ENCODE measurements at regions not wholly inside any gene's neighbourhood (a gene's known extent, or its start where the extent isn't known, plus 50 kb on each side); places are given as distances from the start of the nearest gene placed in this dataset.

DNA sequence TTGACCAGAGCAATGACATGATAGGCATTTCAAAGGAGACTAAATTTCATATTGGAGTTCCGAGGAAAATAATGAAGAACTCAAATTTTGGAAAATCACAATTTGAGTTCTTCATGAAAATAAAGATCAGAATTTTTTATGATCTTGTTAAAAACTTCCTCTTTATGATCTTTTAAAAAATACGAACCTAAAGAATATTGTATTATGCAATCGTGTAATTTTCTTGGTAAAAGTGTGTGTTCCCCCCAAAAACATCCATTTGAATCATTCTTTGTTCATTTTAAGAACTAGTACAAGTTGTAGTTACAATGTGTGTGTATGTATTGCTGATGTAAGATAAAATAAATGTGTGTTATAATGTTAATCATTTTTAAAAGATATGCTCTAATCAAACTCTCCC is 79.3 kb upstream of the PDK4 start:
- Histone ChIP-seq H2AFZ (ENCODE audit: low read depth, low read length) (no peak overlapping the region), H3K4me2 (ENCODE audit: insufficient read depth, low read length) (no peak overlapping the region), H4K20me1 (ENCODE audit: insufficient read depth, low read length) (no peaks in the 10 kb centered on the region), H3K4me1 (ENCODE audit: insufficient read depth, low read length) (no peaks in the 10 kb centered on the region), H3K9me3 (ENCODE audit: insufficient read depth, low read length, severe bottlenecking) (no peaks in the 10 kb centered on the region), H3K27ac (ENCODE audit: low read length) (no peak overlapping the region), H3K4me3 (ENCODE audit: low read depth in 1 of 2, low read length in 2 of 2) (no peak overlapping the region), H3K36me3 (ENCODE audit: insufficient read depth, low read length) (no peaks in the 10 kb centered on the region), H3K9ac (ENCODE audit: low read depth, low read length) (no peak overlapping the region), H3K27me3 (ENCODE audit: insufficient read depth, low read length, poor library complexity) (no peaks in the 10 kb centered on the region), H3K79me2 (ENCODE audit: insufficient read depth, low read length) (no peaks in the 10 kb centered on the region)
- TF ChIP-seq EZH2 (IDR thresholded peaks at IDR 0.05; ENCODE audit: borderline replicate concordance, low read depth, low read length, severe bottlenecking), result no peak
- TF ChIP-seq, protein P1, sequence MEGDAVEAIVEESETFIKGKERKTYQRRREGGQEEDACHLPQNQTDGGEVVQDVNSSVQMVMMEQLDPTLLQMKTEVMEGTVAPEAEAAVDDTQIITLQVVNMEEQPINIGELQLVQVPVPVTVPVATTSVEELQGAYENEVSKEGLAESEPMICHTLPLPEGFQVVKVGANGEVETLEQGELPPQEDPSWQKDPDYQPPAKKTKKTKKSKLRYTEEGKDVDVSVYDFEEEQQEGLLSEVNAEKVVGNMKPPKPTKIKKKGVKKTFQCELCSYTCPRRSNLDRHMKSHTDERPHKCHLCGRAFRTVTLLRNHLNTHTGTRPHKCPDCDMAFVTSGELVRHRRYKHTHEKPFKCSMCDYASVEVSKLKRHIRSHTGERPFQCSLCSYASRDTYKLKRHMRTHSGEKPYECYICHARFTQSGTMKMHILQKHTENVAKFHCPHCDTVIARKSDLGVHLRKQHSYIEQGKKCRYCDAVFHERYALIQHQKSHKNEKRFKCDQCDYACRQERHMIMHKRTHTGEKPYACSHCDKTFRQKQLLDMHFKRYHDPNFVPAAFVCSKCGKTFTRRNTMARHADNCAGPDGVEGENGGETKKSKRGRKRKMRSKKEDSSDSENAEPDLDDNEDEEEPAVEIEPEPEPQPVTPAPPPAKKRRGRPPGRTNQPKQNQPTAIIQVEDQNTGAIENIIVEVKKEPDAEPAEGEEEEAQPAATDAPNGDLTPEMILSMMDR (IDR thresholded peaks at IDR 0.05; ENCODE audit: borderline replicate concordance, extremely low read depth, low read length, poor library complexity, severe bottlenecking), result no peak
- DNase-seq, result no peak
- no peak for ATAC-seq (ENCODE audit: insufficient read depth, low read depth)

- TF ChIP-seq, protein P1 (IDR thresholded peaks at IDR 0.05; ENCODE audit: borderline replicate concordance, extremely low read depth, low read length, poor library complexity, severe bottlenecking), result no peak
- no peak for TF ChIP-seq EZH2 (IDR thresholded peaks at IDR 0.05; ENCODE audit: borderline replicate concordance, low read depth, low read length, severe bottlenecking)
- no peak overlapping the region for H3K27ac ChIP-seq (ENCODE audit: low read length)
- H3K36me3 ChIP-seq (ENCODE audit: insufficient read depth, low read length), result no peaks in the 10 kb centered on the region
- no peak overlapping the region for H2AFZ ChIP-seq (ENCODE audit: low read depth, low read length)
- H4K20me1 ChIP-seq (ENCODE audit: insufficient read depth, low read length), result no peaks in the 10 kb centered on the region
- no peak overlapping the region for H3K4me3 ChIP-seq (ENCODE audit: low read depth in 1 of 2, low read length in 2 of 2)
- H3K4me2 ChIP-seq (ENCODE audit: insufficient read depth, low read length), result no peak overlapping the region
- no peaks in the 10 kb centered on the region for H3K79me2 ChIP-seq (ENCODE audit: insufficient read depth, low read length)
- H3K9ac ChIP-seq (ENCODE audit: low read depth, low read length), result no peak overlapping the region
- no peaks in the 10 kb centered on the region for H3K9me3 ChIP-seq (ENCODE audit: insufficient read depth, low read length, severe bottlenecking)
- no peaks in the 10 kb centered on the region for H3K4me1 ChIP-seq (ENCODE audit: insufficient read depth, low read length)
- H3K27me3 ChIP-seq (ENCODE audit: insufficient read depth, low read length, poor library complexity), result no peaks in the 10 kb centered on the region
- ATAC-seq (ENCODE audit: insufficient read depth, low read depth) (no peak), DNase-seq (no peak)
These were observed 78.7 kb upstream of the PDK4 start for GRCh38 chr7:95675016-95675415.

- H3K79me2 ChIP-seq (ENCODE audit: insufficient read depth, low read length), result no peaks in the 10 kb centered on the region
- no peak overlapping the region for H3K4me2 ChIP-seq (ENCODE audit: insufficient read depth, low read length)
- no peaks in the 10 kb centered on the region for H3K36me3 ChIP-seq (ENCODE audit: insufficient read depth, low read length)
- no peaks in the 10 kb centered on the region for H3K4me1 ChIP-seq (ENCODE audit: insufficient read depth, low read length)
- no peak for DNase-seq
- no peaks in the 10 kb centered on the region for H3K27me3 ChIP-seq (ENCODE audit: insufficient read depth, low read length, poor library complexity)
- no peak for ATAC-seq (ENCODE audit: insufficient read depth, low read depth)
- H3K27ac ChIP-seq (ENCODE audit: low read length), result no peak overlapping the region
- no peak overlapping the region for H2AFZ ChIP-seq (ENCODE audit: low read depth, low read length)
- H3K9ac ChIP-seq (ENCODE audit: low read depth, low read length), result no peak overlapping the region
- no peaks in the 10 kb centered on the region for H3K9me3 ChIP-seq (ENCODE audit: insufficient read depth, low read length, severe bottlenecking)
- H4K20me1 ChIP-seq (ENCODE audit: insufficient read depth, low read length), result no peaks in the 10 kb centered on the region
- TF ChIP-seq, protein P1 (IDR thresholded peaks at IDR 0.05; ENCODE audit: borderline replicate concordance, extremely low read depth, low read length, poor library complexity, severe bottlenecking), result no peak
- no peak for TF ChIP-seq EZH2 (IDR thresholded peaks at IDR 0.05; ENCODE audit: borderline replicate concordance, low read depth, low read length, severe bottlenecking)
- no peak overlapping the region for H3K4me3 ChIP-seq (ENCODE audit: low read depth in 1 of 2, low read length in 2 of 2)
These were observed 77.8 kb upstream of the PDK4 start for GRCh38 chr7:95674101-95674500.

DNA sequence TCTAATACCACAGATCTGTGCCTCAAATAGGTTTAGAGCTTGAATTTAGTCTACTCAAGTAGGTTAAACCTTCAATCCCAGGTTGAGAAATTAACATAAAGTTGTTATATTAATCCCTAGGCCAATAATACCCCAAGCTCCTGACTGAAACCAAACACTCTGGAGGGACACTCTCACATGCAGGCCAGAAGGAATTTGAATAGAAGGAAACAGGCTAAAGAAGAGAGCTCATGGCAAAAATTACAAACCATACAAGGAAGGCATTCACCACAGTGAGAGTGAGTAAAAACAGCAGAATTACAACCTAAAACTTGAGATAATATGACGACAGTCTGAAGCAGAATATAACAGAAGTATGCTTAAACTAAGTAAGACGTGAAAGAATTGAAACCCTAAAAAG is 76.1 kb upstream of the PDK4 start:
- TF ChIP-seq, protein P1 (IDR thresholded peaks at IDR 0.05; ENCODE audit: borderline replicate concordance, extremely low read depth, low read length, poor library complexity, severe bottlenecking), result no peak
- no peak for TF ChIP-seq EZH2 (IDR thresholded peaks at IDR 0.05; ENCODE audit: borderline replicate concordance, low read depth, low read length, severe bottlenecking)
- H3K9me3 ChIP-seq (ENCODE audit: insufficient read depth, low read length, severe bottlenecking), result no peaks in the 10 kb centered on the region
- no peak overlapping the region for H3K27ac ChIP-seq (ENCODE audit: low read length)
- no peaks in the 10 kb centered on the region for H3K36me3 ChIP-seq (ENCODE audit: insufficient read depth, low read length)
- no peak overlapping the region for H3K9ac ChIP-seq (ENCODE audit: low read depth, low read length)
- no peak overlapping the region for H3K4me3 ChIP-seq (ENCODE audit: low read depth in 1 of 2, low read length in 2 of 2)
- no peak overlapping the region for H2AFZ ChIP-seq (ENCODE audit: low read depth, low read length)
- H3K4me1 ChIP-seq (ENCODE audit: insufficient read depth, low read length), result no peaks in the 10 kb centered on the region
- DNase-seq, result no peak
- no peaks in the 10 kb centered on the region for H4K20me1 ChIP-seq (ENCODE audit: insufficient read depth, low read length)
- ATAC-seq (ENCODE audit: insufficient read depth, low read depth), result no peak
- no peaks in the 10 kb centered on the region for H3K27me3 ChIP-seq (ENCODE audit: insufficient read depth, low read length, poor library complexity)
- no peak overlapping the region for H3K4me2 ChIP-seq (ENCODE audit: insufficient read depth, low read length)
- H3K79me2 ChIP-seq (ENCODE audit: insufficient read depth, low read length), result no peaks in the 10 kb centered on the region
